ENCODE measurements at regions not wholly inside any gene's neighbourhood (a gene's known extent, or its start where the extent isn't known, plus 50 kb on each side); places are given as distances from the start of the nearest gene placed in this dataset.
"Not testable (repeated sequence)": the region's sequence is repeated elsewhere in the genome, so short reads cannot be mapped to it uniquely, and the experiment has no call there.

DNA sequence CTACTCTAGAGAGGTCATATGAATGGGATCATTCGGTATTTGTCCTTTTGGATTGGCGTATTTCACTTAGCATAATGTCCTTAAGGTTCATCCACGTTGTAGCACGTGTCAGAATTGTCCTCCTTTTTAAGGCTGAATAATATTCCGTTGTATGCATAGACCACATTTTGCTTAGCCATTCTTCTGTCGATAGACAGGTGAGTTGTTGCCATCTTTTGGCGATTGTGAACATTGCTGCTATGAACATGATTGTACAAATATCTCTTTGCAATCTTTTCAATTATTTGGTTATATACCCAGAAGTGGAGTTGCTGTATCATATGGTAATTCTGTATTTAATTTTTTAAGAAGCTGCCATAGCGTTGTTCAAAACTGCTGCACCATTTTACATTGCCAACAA is 52.4 kb upstream of the GOLGA8J start:
- DNase-seq: no peak

DNA sequence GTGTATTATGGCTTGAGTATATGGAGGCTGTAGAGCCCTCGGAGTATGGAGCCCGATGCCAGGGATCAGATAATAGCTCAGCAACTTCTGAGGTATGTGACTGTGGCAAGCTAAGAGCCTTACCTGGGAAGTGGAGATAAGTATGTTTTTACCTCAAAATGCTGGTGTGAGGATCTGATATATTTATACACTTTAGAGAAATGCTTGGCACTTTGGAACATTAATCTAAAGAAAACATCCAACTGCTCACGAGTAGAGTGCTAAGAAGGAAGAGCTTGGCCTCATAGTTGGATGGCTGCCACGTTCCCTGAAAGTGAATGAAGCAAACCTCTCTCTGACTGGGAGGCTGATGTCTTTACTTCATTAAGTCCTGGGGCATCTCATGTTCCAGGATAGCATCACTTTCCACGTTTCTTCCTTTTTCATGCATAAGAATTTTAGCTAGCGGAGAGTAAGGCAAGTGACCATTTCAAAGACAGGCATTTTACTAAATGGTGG is 58.9 kb upstream of the GOLGA8J start:
- no peak for DNase-seq

GRCh38 chr15:30010746-30011145 is 72.0 kb upstream of the GOLGA8J start:
- no peak for DNase-seq

GRCh38 chr15:30008156-30008555 is 74.6 kb upstream of the GOLGA8J start:
- no peak for DNase-seq

- no peak for DNase-seq
Measured at GRCh38 chr15:30001602-30002001, 81.2 kb upstream of the GOLGA8J start.

GRCh38 chr15:29998033-29998432 is 84.7 kb upstream of the GOLGA8J start:
- DNase-seq: no peak

GRCh38 chr15:29997499-29997898 is 85.3 kb upstream of the GOLGA8J start:
- no peak for DNase-seq

DNA sequence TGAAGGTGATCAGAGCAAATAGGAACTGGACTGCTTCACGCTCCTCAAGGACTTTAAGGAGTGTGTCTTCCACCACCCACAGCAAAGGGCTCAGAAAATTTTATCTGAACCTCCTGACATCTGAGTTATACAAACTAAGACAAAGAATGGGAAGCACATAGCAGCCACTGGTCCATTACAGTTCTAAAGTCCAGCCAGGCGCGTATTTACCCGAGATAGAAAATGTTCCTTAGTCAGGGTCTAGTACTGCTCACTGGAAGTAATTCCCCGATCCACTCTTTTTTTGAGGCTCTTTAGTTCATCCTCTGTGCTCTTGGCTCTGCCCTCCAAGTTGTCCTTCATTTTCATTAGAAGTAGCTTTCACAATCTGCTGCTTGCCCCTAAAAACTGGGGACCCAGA is 88.5 kb upstream of the GOLGA8J start:
- DNase-seq: no peak

- DNase-seq: no peak
Measured at GRCh38 chr15:29990954-29991353, 91.8 kb upstream of the GOLGA8J start.

DNA sequence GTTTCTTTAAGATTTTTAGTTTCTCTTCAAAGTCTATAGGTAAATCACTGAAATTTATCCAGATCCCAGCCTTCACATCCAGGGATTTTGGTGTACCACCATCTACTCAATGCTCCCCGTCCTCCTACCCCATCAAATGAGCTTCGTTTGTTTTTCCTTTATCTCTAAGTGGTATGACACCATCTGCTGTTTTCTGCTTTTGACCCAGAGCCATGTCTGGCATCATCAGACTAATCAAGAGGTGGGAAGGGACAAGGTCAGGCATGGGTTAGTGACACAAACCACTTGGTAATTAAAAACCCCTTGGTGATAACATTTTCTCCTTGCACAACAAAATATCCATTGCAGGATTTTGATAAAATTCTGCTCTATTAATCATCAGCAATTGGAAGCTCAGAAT is 92.7 kb upstream of the GOLGA8J start:
- no peak for DNase-seq

- DNase-seq: no peak
Measured at GRCh38 chr15:29988701-29989100, 94.1 kb upstream of the GOLGA8J start.

DNA sequence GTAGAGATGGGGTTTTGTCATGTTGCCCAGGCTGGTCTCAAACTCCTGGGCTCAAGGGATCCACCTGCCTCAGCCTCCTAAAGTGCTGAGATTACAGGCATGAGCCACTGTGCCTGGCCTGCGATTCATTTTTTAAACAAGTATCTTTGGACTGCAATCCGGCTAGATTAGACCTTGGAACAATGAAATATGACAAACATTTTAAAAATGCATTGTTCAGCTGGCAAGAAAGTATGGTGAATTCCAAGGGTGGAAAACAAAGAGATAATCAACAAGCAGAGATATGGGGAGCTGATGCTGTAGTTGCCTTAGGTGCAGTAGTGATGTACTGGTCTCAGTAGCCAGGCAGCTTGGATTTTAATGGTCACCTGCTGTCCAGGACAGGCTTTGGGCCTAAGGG is 95.8 kb upstream of the GOLGA8J start:
- no peak for DNase-seq

DNA sequence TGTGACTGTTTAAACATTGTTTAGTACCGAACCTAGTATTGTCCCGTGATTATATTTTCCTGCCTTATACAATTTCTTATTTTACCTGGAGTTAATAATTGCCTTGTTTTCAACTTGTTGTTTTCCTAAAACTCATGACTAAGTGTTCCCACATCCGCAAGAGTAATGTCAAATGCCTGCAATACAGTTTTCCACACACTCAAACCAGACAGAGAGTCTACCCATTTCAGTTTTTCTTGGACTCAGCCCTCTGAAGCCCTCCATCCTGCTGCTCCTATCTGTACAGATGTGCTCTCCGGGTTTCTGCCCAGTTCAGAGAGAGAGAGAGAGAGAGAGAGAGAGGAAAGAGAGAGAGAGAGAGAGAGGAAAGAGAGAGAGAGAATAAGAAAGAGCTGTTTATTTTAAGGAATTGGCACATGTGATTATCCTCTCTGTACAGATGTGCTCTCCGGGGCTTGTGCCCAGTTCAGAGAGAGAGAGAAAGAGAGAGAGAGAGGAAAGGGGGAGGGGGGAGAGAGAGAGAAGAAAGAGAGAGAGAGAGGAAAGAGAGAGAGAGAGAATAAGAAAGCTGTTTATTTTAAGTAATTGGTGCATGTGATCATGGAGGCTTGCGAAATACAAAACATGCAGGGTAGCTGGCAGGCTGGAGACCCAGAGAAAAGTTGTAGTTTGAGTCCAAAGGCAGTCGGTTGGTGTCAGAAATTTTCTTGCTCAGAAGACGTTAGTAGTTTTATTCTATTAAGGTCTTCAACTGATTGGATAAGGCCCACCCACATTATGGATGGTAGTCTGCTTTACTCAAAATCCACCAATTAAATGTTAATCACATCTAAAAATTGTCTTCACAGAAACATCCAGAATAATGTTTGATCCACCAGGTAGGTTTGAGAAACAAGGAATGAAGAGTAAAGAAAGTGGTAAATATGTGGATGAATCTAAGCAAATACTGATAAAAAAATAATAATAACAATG is 104.1 kb upstream of the GOLGA8J start:
- DNase-seq: no peak

DNA sequence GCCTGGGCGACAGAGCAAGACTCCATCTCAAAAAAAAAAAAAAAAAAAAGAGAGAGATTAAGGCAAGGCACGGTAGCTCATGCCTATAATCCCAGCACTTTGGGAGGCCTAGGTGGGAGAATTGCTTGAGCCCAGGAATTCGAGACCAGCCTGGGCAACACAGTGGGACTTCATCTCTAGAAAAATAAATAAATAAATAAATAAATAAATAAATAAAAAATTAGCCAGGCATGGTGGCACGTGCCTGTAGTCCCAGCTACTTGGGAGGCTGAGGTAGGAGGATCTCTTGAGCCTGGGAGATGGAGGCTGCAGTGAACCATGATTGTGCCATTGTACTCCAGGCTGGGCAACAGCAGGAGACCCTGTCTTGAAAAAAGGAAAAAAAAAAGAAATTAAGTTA is 108.7 kb upstream of the GOLGA8J start:
- DNase-seq: not testable (repeated sequence)

DNA sequence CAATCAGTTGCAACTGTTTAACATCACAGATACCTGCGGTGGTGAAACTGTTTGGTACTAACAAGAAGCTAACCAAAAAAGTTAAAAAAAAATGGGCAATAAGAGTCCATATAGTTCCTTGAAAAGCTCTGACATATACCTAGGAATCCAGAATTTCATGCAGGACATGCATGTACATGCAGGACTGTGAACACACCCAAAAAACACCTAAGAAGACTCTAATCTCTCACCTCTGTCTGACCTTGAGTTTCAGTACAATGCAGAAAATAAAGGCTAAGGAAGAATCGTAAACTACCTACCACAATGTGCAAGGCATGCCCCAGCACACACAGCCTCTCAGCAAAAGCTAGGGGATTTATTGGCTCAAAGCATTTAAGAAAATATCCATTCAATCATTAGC is 110.7 kb upstream of the GOLGA8J start:
- DNase-seq: no peak

DNA sequence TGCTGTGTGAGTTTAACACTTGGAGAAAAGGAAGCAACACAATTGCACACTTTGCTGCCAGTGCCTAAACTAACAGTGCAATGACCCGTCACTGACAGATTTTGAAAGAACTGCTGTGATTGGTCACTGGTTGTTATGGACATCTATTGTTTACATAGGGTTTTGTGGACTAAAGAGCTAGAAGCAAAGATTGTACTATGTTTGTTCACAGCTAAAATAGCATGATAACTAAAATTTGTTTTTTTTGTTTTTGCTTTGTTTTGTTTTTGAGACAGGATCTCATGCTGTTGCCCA is 112.4 kb upstream of the GOLGA8J start:
- no peak for DNase-seq

GRCh38 chr15:29969562-29970401 is 113.0 kb upstream of the GOLGA8J start:
- DNase-seq: no peak

- DNase-seq: no peak
Measured at GRCh38 chr15:29968895-29969561, 113.7 kb upstream of the GOLGA8J start.

GRCh38 chr15:29968099-29968894 is 114.5 kb upstream of the GOLGA8J start:
- no peak for DNase-seq

GRCh38 chr15:29962407-29962806 is 120.3 kb upstream of the GOLGA8J start:
- no peak for DNase-seq

DNA sequence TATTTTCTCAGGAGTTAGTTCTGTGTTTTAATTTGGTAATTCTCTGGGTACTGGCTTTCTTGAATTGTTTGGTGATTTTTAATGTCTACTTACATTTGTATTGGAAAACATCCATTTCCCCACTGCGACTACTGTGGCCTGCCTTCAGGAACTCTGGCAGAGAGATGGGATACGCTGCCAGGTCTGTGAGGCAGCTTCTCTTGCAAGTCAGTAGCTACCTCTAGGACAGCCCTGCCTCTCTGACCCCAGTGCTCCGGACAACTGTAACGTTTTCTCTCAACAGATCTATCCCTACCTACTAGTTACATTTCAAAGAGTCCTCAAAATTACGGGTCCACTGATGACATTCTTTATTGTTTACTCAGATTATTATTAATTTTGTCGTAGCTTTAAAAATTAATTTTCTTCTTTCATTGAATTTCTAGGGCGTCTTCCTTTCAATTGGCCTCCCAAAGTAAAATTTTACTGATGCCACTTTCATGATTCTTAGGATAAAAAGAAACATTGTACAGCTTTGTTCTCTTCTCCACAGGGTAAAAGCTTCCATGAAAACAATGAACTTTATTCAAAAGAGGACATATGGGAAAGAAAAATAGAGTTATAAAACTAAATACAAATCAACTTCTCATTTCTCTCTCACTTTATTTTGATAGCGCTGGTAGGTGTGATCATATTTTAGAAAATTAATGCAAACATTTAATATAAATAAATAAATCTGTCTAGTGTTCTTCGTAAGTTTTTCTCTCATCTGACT is 123.2 kb upstream of the GOLGA8J start:
- DNase-seq: no peak

DNA sequence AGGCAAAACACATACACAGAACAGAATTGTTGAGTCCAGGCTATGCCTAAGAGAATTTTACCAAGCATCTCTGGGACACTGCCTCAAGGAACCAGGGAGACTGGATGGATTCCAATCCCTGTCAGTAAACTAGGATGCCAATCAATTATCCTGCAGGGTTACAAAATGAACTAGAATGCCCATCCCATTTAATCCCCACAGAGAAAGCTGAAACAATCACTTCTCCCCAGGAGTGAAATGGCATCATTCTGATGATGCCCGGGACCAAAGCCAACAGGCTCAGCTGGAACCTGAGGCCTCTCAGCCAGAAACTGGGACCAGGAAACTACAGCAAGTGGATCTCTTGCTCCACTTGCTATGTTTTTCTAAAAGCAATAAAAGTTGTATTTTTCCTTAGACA is 130.0 kb upstream of the TJP1 start:
- DNase-seq: no peak
